ENCODE measurements at regions not wholly inside any gene's neighbourhood (a gene's known extent, or its start where the extent isn't known, plus 50 kb on each side); places are given as distances from the start of the nearest gene placed in this dataset.

- Histone ChIP-seq H3K4me3 (ENCODE audit: severe bottlenecking) (no peak overlapping the region), H3K9me3 (ENCODE audit: severe bottlenecking) (no peaks in the 10 kb centered on the region), H3K4me1 (ENCODE audit: insufficient read depth, poor library complexity, severe bottlenecking) (no peaks in the 10 kb centered on the region), H3K36me3 (ENCODE audit: low read depth) (no peaks in the 10 kb centered on the region), H3K27ac (ENCODE audit: poor library complexity, severe bottlenecking) (no peak overlapping the region), H3K27me3 (ENCODE audit: insufficient read depth, poor library complexity, severe bottlenecking) (no peaks in the 10 kb centered on the region)
- DNase-seq (ENCODE audit: low spot score) (no peak), ATAC-seq (ENCODE audit: low read depth) (no peak)
- no peak for TF ChIP-seq CTCF (IDR thresholded peaks at IDR 0.05; ENCODE audit: poor library complexity, severe bottlenecking)
Measured at GRCh38 chr6:142518761-142519160, 217.0 kb downstream of the ADGRG6 start.

GRCh38 chr6:142521791-142522190, 220.0 kb downstream of the ADGRG6 start:
- Histone ChIP-seq H3K9me3 (ENCODE audit: severe bottlenecking) (no peaks in the 10 kb centered on the region), H3K4me3 (ENCODE audit: severe bottlenecking) (no peak overlapping the region), H3K36me3 (ENCODE audit: low read depth) (no peaks in the 10 kb centered on the region), H3K27ac (ENCODE audit: poor library complexity, severe bottlenecking) (no peak overlapping the region), H3K27me3 (ENCODE audit: insufficient read depth, poor library complexity, severe bottlenecking) (no peaks in the 10 kb centered on the region), H3K4me1 (ENCODE audit: insufficient read depth, poor library complexity, severe bottlenecking) (no peaks in the 10 kb centered on the region)
- TF ChIP-seq CTCF (IDR thresholded peaks at IDR 0.05; ENCODE audit: poor library complexity, severe bottlenecking) = no peak
- no peak for DNase-seq (ENCODE audit: low spot score)
- ATAC-seq (ENCODE audit: low read depth) = no peak

GRCh38 chr6:142523515-142524375, 221.9 kb downstream of the ADGRG6 start:
- ATAC-seq (ENCODE audit: low read depth) = no peak

GRCh38 chr6:142530566-142530965, 228.8 kb downstream of the ADGRG6 start:
- Histone ChIP-seq H3K36me3 (ENCODE audit: low read depth) (no peaks in the 10 kb centered on the region), H3K4me1 (ENCODE audit: insufficient read depth, poor library complexity, severe bottlenecking) (no peaks in the 10 kb centered on the region), H3K4me3 (ENCODE audit: severe bottlenecking) (no peak overlapping the region), H3K27ac (ENCODE audit: poor library complexity, severe bottlenecking) (no peak overlapping the region), H3K27me3 (ENCODE audit: insufficient read depth, poor library complexity, severe bottlenecking) (no peaks in the 10 kb centered on the region), H3K9me3 (ENCODE audit: severe bottlenecking) (no peaks in the 10 kb centered on the region)
- no peak for DNase-seq (ENCODE audit: low spot score)
- no peak for ATAC-seq (ENCODE audit: low read depth)
- no peak for TF ChIP-seq CTCF (IDR thresholded peaks at IDR 0.05; ENCODE audit: poor library complexity, severe bottlenecking)

More at GRCh38 chr6:142523515-142524375, 221.9 kb downstream of the ADGRG6 start:
- H3K4me3 ChIP-seq (ENCODE audit: severe bottlenecking) = no peak overlapping the region
- no peaks in the 10 kb centered on the region for H3K36me3 ChIP-seq (ENCODE audit: low read depth)
- no peak for DNase-seq (ENCODE audit: low spot score)
- H3K27me3 ChIP-seq (ENCODE audit: insufficient read depth, poor library complexity, severe bottlenecking) = no peaks in the 10 kb centered on the region
- H3K9me3 ChIP-seq (ENCODE audit: severe bottlenecking) = no peaks in the 10 kb centered on the region
- H3K27ac ChIP-seq (ENCODE audit: poor library complexity, severe bottlenecking) = no peak overlapping the region
- no peaks in the 10 kb centered on the region for H3K4me1 ChIP-seq (ENCODE audit: insufficient read depth, poor library complexity, severe bottlenecking)
- no peak for TF ChIP-seq CTCF (IDR thresholded peaks at IDR 0.05; ENCODE audit: poor library complexity, severe bottlenecking)

GRCh38 chr6:142531727-142532126, 229.9 kb downstream of the ADGRG6 start:
- Histone ChIP-seq H3K4me1 (ENCODE audit: insufficient read depth, poor library complexity, severe bottlenecking) (no peaks in the 10 kb centered on the region), H3K9me3 (ENCODE audit: severe bottlenecking) (no peaks in the 10 kb centered on the region), H3K4me3 (ENCODE audit: severe bottlenecking) (no peak overlapping the region), H3K27me3 (ENCODE audit: insufficient read depth, poor library complexity, severe bottlenecking) (no peaks in the 10 kb centered on the region), H3K27ac (ENCODE audit: poor library complexity, severe bottlenecking) (no peak overlapping the region), H3K36me3 (ENCODE audit: low read depth) (no peaks in the 10 kb centered on the region)
- ATAC-seq (ENCODE audit: low read depth) (no peak), DNase-seq (ENCODE audit: low spot score) (no peak)
- TF ChIP-seq CTCF (IDR thresholded peaks at IDR 0.05; ENCODE audit: poor library complexity, severe bottlenecking) = no peak
